NCI-H510A treated with DMSO at 0.1 percent for 48 hours (cell line): ENCODE measurements at regions not wholly inside any gene's neighbourhood (a gene's known extent, or its start where the extent isn't known, plus 50 kb on each side); places are given as distances from the start of the nearest gene placed in this dataset.
A peak's percentile ranks its signal among the peaks of the same experiment; 100 is the strongest.

Experiments
- DNase-seq: peaks from one replicate; lab custom pipeline; 2025; lab: John Stamatoyannopoulos, UW

DNA sequence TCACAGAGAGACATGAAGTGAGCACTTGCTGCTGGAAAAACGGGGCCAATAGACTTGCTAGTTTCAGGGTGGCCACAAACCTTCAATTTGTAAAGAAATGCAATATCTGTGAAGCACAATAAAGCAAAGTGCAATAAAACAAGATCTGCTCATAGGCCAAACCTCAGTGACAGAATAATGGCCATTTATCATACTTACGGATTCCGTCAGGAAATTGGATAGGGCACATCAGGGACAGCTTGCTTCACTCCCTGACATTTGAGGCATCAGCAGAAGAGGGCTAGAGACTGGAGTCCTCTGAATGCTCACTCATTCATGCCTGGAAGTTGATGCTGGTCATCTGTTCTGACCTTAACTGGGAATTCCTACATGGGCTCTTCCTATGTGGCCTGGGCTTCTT lies 165.5 kb upstream of the OPRM1 start:
- no peak for DNase-seq

DNA sequence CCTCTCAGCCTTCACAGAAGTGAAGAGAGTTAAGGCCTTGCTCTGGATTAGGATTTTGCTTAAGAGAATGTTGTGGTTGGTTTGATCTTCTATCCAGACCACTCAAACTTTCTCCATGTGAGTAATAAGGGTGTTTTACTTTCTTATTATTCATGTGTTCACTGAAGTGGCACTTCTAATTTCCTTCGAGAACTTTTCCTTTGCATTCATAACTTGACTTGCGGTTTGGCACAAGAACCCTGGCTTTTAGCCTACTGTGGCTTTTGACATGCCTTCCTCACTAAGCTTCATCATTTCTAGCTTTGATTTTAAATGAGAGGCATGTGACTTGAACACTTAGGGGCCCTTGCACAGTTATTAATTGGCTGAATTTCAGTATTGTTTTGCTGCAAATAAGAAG lies 166.1 kb upstream of the OPRM1 start:
- DNase-seq, result no peak

DNA sequence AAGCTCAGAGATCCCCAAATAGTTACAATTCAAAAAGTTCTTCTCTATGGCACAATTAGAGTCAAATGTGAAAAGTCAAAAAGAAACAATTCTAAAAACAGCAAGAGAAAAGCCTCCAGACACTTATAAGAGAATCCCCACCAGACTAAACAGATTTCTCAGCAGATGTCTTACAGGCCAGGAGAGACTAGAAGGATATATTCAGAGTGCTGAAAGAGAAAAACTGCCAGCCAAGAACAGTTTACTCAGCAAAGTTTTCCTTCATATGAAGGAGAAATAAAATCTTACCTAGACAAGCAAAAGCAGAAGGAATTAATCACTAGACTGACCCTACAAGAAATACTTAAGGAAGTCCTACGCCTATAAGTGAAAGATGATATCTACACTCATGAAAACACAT lies 176.1 kb upstream of the OPRM1 start:
- DNase-seq, result no peak

DNA sequence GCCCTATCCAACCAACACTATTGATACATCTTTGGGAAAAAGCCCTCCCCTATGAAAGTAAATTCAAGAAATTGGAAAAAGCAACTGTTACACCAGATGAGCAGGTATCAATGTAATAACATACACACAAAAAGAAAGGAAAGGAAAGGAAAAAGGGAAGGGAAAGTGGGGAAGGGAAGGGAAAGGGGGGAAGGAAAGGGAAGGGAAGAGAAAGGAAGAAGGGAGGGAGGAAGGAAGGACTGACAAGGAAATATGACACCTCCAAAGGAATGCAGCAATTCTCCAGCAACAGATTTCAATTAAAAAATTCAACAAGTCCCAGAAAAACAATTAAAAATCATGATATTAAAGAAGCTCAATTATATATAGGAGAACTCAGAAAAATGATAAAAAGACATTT lies 176.9 kb upstream of the OPRM1 start:
- no peak for DNase-seq

DNA sequence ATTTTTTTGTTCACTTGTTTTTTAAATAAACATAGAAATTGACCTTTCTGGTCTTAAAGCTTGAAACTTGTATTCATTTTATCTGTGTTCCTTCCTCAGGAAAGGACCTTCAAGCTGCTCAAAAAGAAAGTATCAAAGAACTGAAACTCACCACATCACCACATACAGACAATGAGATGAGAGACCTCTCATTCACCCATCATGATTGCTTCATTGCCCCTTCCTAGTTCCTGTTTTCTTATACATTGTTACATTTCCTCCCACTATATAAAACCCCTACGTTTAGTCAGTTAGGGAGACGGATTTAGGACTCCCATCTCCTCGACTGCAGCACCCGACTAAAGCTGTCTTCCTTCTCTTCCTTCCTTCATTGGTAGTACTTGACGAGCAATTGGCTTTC lies 180.5 kb upstream of the OPRM1 start:
- DNase-seq, result no peak

DNA sequence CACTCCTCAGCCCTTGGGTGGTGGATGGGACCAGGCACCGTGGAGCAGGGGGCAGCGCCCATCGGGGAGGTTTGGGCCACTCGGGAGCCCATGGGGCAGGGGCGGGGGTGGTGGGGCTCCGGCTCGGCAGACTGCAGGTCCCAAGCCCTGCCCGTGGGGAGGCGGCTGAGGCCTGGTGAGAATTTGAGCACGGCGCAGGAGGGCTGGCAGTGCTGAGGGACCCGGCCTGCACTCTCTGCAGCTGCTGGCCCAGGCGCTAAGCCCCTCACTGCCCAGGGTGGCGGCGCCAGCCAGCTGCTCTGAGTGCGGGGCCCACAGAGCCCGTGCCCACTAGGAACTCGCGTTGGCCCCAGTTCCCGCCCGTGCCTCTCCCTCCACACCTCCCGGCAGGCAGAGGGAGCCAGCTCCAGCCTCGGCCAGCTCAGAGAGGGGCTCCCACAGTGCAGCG lies 182.1 kb upstream of the OPRM1 start:
- no peak for DNase-seq

DNA sequence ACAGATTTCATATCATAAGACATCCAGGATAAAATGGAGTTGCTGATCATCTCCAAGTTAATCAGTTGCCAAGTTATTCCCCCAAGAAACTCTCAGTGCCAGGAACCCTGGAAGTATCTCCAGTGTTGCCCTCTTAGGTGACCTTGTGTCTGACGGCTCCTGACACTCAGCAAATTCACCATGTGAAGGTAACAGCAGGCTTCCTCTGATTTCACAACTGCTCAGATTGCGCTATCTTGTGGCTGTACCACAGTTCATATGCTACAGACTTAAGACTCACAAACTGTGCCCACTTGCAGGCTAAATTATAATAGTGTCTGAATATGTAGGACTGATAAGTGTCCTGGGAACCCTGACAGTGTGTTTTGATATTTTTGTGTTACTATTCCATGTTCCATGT lies 186.6 kb upstream of the OPRM1 start:
- DNase-seq, result no peak

DNA sequence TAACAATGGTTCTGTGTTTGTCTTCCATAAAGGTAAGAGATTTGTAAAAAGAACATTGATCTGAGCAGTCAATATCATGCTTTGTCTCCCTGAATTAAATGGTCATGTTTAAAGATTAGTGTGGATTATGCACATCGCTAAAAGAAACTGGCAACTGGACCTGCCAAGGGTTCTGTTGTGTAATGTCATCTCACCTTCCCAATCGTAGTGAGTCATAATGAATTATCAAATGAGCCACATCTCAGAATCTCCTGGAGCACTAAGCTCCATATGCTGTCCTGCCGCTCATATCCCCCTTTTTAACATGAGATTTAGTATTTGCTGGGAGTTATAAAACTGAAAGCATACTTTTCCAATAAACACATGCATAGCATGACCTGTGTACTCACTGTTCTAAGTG lies 187.0 kb upstream of the OPRM1 start:
- no peak for DNase-seq

DNA sequence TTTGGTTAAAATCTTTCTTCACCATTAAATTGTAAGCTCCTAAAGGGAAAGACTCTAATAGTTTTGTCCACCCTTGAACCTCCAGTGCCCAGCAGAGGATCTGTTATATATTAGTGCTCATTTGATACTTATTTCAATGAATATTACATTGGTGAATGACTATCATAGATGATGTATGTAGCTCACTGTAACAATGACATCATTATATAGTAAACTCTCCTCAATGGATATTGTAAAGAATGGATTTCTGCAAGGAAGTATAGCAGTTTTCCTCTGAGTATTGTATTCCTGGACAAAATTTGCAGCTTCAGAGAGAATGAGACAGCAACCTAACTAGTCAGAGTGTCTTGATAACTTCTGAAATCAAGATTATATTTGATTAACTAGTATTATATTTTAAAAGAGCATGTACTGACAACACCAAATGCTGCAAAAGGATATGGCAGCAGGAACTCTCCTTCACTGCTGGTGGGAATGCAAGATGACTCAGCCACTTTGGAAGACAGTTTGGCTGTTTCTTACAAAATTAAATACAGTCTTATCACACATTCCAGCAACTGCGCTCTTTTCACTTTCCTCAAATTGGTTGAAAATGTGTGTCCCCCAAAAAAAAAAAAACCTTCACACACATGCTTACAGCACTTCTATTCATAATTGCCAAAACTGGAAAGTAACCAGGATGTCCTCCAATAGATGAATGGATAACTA lies 189.8 kb upstream of the OPRM1 start:
- no peak for DNase-seq

DNA sequence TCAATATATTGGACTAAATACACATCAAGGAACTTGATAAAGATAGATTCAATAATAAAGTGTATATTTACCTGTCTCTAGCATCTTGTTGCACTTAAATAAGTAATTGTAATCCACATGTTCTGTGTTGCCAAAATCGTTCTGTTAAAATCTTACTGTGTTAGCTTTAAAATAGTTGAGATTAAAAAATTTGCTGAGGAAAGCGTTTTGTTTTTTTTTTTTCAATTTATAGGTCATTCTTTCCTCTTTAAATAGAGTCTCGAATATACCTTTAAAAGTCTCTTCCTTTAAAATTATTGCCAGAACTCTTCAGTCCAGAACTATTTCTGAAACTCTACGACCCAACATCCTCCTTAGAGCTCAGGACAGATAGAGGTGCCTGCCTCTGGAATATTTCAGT lies 195.6 kb upstream of the OPRM1 start:
- no peak for DNase-seq

DNA sequence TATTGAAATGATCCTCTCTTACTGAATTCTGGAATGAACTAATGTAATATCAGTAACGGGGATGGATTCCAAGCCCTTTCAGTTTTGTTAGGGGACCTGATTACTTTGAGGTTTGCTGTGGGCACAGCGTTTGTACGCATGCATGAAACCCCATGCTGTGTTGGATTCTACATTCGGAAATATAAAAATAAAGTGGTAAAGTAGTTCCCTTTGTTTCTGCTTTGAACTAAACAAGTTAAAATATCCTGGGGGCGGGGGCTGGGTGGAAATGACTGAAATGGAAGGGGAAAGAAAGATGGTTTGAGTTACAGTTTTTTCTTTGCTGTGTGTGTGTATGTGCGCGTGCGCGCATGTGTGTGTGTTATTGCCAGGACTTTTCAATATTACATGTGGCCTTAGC lies 196.5 kb upstream of the OPRM1 start:
- DNase-seq, result no peak

DNA sequence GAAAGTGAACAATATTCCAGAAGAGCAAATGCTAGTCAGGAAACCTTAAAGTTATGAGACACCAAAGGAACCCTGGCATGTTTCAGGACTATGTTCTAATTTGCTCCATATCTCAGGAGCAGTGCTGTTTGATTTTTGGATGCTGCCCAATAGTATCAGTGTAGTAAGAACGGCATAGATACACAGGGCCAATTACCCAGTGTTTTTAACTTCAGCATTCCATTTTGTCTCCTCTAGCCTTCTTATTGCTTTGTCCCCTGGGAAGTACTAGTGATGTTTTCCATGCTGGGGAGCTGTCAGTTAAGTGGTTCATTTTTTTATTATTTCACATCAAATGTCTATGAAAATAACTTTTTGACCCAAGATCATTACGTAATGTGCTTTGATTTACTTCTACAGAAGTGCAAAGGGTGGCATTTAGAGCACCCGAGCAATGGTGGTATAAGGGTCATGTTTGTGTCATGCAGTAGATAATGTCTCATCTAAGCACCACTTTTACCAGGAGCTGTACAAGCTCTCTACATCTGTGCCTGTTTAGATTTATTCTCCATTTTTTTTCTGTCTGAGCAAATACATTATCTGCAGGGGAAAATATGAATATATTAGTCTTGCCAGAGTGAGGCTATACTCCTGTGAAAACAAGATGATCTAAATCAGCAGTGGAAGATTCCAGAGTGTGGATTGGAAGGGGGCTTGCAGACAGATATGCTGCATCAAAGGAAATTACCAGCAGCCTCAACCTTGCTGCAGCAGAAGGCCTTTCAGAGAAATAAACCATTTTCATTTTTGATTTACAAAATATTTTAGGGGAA lies 198.8 kb upstream of the OPRM1 start:
- no peak for DNase-seq

DNA sequence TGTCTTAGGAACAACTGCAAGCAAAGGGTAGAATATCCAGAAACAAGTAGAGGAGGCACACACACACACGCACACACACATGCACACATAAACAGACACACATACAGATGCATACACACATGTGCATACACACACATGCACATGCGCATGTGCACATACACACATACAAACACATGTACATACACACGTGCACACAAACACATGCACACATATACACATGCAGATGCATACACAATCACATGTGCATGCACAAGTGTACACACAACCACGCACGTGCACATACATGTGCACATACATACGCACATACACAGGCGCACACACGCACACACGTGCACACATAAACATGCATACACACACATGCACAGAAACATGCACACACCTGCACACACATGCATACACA lies 206.5 kb upstream of the OPRM1 start:
- DNase-seq, result no peak

DNA sequence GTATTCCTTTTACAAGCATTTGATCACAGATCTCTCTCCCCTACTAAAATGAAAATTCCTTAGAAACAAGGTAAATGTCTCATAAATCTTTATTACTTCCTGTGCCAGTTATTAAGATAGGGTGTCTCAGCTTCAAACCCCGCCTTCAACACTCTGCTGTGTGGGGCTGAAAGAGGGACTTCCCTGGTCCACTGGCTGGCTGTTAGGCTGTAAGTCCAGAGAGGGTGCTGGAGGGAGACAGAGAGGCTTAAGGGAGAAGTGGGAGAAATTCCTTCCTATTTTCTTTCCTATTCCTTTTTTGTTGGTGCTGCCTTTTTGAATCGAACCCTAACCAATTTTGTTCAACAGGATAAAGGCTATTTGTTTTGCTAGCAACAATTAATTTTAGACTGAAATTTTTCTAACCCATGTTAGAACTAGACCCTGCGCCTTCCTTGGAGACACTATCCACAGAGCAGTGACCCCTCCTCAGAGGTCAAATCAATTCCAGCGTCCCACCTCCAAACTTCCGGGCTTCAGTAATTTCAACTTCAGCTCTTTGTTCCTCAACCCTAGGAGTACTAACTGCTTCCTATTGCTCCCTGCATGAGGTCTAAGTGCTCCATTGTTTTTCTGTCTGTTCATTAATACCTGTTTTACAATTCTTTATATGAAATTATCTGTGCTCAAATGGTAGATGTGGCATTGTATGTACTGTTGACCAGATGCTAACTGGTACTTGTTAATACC lies 207.5 kb upstream of the OPRM1 start:
- no peak for DNase-seq

DNA sequence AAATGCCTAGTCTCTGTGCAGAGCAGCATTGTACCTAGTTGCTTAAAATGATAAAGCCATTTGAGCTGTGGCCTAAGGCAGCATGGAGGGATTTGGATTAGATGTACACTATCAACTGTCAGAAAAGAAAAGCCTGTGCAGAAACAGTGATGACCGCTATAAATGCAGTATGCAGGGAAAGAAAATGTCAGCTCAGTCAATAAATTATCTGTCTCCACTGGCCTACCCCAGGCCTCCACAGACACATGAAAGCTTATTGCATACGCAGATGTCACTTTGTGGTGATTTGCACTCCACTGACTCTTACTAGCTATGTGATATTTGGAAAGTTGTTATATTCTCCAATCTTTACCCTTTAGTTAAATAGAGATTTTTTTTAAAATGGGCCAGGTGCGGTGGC lies 221.9 kb upstream of the OPRM1 start:
- no peak for DNase-seq

DNA sequence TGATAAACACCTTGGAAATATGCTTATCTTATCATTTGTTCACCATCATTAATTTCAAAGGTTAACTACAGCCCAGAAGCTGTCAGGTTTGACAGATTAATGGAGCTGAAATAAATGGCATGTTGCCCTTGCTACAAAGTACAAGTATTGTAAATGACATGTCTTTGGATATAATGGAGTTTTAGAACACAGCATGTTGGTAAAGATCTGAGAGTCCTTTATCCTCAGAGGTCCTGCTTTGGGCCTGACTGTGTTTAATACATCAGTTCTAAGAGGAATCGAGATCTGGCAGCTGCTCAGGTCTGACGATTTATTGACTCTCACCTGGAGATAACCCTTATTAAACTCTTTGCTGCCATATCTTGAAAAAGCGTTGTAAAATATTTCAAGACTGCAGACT lies 222.7 kb upstream of the OPRM1 start:
- DNase-seq, result no peak

DNA sequence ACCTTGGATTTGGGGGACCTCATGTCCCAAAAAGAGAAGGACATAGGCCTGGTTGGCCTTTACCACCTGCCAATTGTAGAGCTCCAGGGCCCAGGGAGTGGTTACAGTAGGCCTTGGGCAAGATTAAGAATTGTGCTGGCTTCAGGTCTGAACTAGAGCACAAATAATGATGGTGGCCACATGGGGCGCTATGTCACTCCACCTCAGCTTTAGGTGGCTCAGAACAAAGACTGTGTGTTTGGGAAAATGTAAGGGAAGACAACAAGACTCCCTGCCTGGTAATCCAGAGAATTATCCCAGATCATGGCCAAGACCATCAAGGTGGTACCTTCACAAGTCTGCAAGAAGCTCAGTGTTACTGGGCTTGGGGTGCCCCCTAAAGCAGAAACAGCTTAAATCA lies 224.9 kb upstream of the OPRM1 start:
- no peak for DNase-seq

DNA sequence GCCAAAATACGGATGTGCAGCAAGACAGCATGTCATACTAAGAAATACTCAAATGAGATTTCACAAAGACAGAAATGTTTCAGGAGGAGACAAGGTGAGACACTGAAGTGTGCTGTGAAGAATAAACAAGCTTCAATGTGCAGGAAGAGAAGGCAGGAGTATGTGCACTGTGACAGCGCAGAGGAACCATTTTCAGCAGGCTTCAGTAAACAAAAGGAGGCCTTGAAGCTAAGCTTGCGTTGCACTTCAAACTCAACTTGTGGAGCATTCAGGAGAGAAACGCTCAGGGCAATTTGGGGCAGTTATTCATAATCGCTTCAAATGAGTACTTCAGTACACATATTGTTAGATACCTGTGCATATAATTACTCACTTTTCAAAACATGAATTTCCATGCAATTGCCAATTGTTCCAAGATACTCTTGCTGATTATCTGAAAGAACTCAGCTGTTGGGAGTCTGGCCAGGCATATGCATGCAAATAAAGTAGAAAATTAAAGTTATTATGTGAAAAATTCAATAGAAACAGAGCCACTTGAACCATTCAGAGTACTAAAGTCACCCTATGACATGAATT lies 234.2 kb upstream of the OPRM1 start:
- peak; percentile 31 for DNase-seq

DNA sequence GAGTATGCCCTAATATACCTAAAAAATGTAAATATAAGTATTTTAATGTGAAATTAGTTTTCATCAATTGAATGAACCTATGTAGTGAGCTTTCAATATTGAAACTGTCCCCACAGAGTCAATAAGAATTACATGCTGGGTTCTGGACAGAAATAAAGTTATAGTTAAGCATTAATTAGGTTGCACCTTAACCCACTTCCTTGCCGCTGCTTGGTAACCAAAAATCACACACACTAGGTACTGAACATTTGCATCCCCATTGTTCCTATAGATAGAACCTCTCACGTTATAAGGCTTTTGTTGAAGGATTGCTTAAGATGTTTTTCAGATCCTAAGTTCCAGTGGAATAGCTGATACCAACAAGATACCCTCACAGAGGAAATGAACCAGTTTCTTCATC lies 237.1 kb upstream of the OPRM1 start:
- DNase-seq, result no peak

DNA sequence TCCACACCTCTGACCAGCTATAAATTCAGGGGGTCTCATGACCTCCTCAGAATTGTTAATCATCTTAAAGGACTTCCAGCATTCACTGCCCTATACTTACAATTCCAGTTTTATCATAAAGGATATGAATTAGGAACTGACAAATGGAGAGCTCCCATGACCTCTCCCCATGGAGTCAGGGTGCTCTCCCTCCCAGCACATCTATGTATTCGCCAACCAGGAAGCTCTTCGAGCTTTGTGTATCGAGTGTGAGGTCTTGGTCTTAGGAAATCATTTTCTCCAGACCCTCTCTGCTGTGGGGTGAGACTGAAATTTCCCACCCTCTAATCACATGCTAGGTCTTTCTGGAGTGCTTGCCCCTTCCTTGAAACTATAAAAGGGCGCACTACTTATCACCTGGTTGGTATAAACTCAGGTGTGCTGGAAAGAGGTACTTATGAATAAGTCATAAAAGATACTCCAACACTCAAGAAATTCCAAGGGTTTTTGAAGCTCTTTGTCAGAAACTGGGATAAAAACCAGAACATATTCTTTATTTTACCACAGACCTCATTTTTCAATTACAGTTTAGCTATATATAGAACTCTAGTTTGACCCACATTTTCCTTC lies 238.4 kb upstream of the OPRM1 start:
- DNase-seq, result no peak

DNA sequence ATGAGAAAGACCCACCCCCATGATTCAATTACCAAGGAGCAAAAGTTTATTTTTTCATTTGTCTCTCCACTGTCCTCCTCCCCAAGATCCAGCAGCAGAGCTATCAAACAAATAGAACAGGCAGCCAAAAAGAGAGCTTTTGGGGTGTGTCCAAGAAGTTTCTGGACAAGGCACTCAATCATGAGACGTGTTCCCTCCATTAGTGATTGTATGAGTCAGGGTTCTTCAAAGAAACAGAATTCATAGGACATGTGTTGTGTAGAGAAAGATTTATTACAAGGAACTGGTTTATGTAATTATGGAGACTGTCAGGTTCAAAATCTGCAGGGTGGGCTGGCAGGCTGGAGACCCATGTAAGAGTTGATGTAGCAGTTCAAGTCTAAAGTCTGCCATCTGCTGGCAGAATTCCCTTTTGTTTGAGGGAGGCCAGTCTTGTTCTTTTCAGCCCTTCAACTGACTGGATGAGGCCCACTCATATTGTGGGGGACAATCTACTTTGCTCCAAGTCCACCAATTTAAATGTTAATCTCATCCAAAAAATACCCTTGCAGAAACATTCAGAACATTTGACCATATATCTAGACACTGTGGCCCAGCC lies 248.1 kb upstream of the OPRM1 start:
- no peak for DNase-seq

DNA sequence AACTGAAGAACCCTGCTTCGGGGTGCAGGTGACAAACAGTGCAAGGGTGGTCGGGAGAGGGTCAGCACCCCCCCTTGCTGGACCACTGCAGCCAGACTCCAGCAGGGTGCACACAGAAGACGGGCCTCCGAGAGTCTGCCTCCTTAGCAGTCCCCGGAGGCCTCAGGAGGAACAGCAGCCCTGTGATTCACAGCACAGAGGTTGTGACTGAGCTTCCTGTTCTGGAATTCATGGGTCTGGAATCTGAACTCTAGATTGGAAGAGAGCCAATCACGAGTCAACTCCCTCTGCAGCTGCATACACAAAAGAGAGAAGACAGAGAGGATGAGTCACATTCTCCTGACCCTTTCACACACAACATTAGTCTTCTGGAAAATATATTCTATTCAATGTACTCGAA lies 249.0 kb upstream of the OPRM1 start:
- no peak for DNase-seq
